MM.1S (cell line): ENCODE measurements at regions not wholly inside any gene's neighbourhood (a gene's known extent, or its start where the extent isn't known, plus 50 kb on each side); places are given as distances from the start of the nearest gene placed in this dataset.

Experiments used
- DNase-seq: peaks from one replicate; pipeline ENCODE4 v3.0.0-alpha.2; 2015
- H2AFZ ChIP-seq: fragments of 300-600 bp; sonication (generic); 2 replicates; pipeline ENCODE4 v1.6.0; 2016; ENCODE audit warnings: antibody characterized with exemption, low read length
- H3F3A ChIP-seq: fragments of 300-600 bp; sonication (generic); 2 replicates; pipeline ENCODE4 v1.6.1; 2016; ENCODE audit warnings: mild to moderate bottlenecking, antibody characterized with exemption, low read length, moderate library complexity, mixed read lengths; ENCODE audit not compliant: insufficient read depth
- H3K27ac ChIP-seq: fragments of 300-600 bp; sonication (generic); 2 replicates; pipeline ENCODE4 v1.5.1; 2016; ENCODE audit warnings: mild to moderate bottlenecking, low read length
- H3K27me3 ChIP-seq: fragments of 300-600 bp; sonication (generic); replicated peaks from 2 replicates; pipeline ENCODE4 v1.6.0; 2016; ENCODE audit warnings: low read length; ENCODE audit not compliant: insufficient read depth
- H3K36me3 ChIP-seq: fragments of 300-600 bp; sonication (generic); replicated peaks from 2 replicates; pipeline ENCODE4 v1.6.1; 2016; ENCODE audit warnings: mild to moderate bottlenecking, low read length, mixed read lengths; ENCODE audit not compliant: insufficient read depth
- H3K4me1 ChIP-seq: fragments of 300-600 bp; sonication (generic); 2 replicates; pipeline ENCODE4 v1.6.1; 2016; ENCODE audit warnings: low read length, mixed read lengths
- H3K4me2 ChIP-seq: fragments of 300-600 bp; sonication (generic); 2 replicates; pipeline ENCODE4 v1.6.0; 2016; ENCODE audit warnings: low read depth, low read length
- H3K4me3 ChIP-seq: fragments of 300-600 bp; sonication (generic); 2 replicates; pipeline ENCODE4 v1.5.1; 2016; ENCODE audit warnings: low read length, mixed read lengths
- H3K79me2 ChIP-seq: fragments of 300-600 bp; sonication (generic); 2 replicates; pipeline ENCODE4 v1.6.1; 2016; ENCODE audit warnings: mixed run types, low read length, mixed read lengths
- H3K9ac ChIP-seq: fragments of 300-600 bp; sonication (generic); 2 replicates; pipeline ENCODE4 v1.6.1; 2016; ENCODE audit warnings: low read length, mixed read lengths
- H3K9me2 ChIP-seq: fragments of 300-600 bp; sonication (generic); replicated peaks from 2 replicates; pipeline ENCODE4 v1.6.1; 2016; ENCODE audit warnings: mild to moderate bottlenecking, low read length, mixed read lengths; ENCODE audit not compliant: insufficient read depth
- H3K9me3 ChIP-seq: fragments of 300-600 bp; sonication (generic); replicated peaks from 2 replicates; pipeline ENCODE4 v1.6.1; 2016; ENCODE audit warnings: mild to moderate bottlenecking, low read length, mixed read lengths; ENCODE audit not compliant: insufficient read depth
- H4K20me1 ChIP-seq: fragments of 300-600 bp; sonication (generic); 2 replicates; pipeline ENCODE4 v1.6.1; 2016; ENCODE audit warnings: mild to moderate bottlenecking, low read length, moderate library complexity, mixed read lengths; ENCODE audit not compliant: insufficient read depth
- EZH2 ChIP-seq: fragments of 300-600 bp; sonication (generic); optimal IDR thresholded peaks from 2 replicates; pipeline ENCODE3; 2017; ENCODE audit warnings: low read depth, mild to moderate bottlenecking, antibody characterized with exemption, low read length, mixed read lengths
- EZH2phosphoT487 ChIP-seq: fragments of 300-600 bp; sonication (generic); IDR thresholded peaks from 2 replicates; pipeline ENCODE4 v1.6.1; 2018; ENCODE audit warnings: antibody characterized with exemption, low read length
- TF ChIP-seq, protein P1 (sequence below): fragments of 300-600 bp; sonication (generic); IDR thresholded peaks from 2 replicates; pipeline ENCODE4 v1.5.1; 2016; ENCODE audit warnings: antibody characterized with exemption, low read length, mixed read lengths

DNA sequence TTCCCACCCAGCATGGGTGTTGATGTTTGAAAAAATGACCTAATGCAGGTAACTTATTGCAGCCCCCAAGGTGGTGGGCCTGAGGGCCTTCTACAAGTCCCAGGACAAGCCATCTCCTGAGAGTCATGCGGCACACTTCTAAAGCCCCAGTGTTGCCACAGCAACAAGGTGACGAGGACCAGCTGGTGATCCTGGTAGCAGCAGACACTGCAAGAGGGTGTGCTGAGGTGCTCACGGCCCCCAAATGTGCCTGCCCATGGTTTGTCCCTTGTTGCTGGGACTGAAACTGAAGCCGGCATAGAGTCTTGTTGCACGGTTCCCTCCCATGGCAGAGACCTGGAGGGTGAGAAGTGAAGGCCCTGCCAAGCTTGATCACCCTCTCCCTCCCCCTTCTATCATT lies 333.2 kb upstream of the MGMT start:
- H3K9ac ChIP-seq, result no peak overlapping the region
- no peaks in the 10 kb centered on the region for H3F3A ChIP-seq
- no peaks in the 10 kb centered on the region for H3K9me3 ChIP-seq
- H3K4me3 ChIP-seq, result no peak overlapping the region
- H3K4me2 ChIP-seq, result no peak overlapping the region
- H3K79me2 ChIP-seq, result no peaks in the 10 kb centered on the region
- no peaks in the 10 kb centered on the region for H3K4me1 ChIP-seq
- TF ChIP-seq, protein P1, sequence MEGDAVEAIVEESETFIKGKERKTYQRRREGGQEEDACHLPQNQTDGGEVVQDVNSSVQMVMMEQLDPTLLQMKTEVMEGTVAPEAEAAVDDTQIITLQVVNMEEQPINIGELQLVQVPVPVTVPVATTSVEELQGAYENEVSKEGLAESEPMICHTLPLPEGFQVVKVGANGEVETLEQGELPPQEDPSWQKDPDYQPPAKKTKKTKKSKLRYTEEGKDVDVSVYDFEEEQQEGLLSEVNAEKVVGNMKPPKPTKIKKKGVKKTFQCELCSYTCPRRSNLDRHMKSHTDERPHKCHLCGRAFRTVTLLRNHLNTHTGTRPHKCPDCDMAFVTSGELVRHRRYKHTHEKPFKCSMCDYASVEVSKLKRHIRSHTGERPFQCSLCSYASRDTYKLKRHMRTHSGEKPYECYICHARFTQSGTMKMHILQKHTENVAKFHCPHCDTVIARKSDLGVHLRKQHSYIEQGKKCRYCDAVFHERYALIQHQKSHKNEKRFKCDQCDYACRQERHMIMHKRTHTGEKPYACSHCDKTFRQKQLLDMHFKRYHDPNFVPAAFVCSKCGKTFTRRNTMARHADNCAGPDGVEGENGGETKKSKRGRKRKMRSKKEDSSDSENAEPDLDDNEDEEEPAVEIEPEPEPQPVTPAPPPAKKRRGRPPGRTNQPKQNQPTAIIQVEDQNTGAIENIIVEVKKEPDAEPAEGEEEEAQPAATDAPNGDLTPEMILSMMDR, result no peak
- no peak for TF ChIP-seq EZH2
- no peak for TF ChIP-seq EZH2phosphoT487
- H3K27ac ChIP-seq, result no peak overlapping the region
- no peak for DNase-seq
- no peaks in the 10 kb centered on the region for H3K9me2 ChIP-seq
- H2AFZ ChIP-seq, result no peak overlapping the region
- H3K27me3 ChIP-seq, result no peaks in the 10 kb centered on the region
- H4K20me1 ChIP-seq, result no peaks in the 10 kb centered on the region
- no peaks in the 10 kb centered on the region for H3K36me3 ChIP-seq

DNA sequence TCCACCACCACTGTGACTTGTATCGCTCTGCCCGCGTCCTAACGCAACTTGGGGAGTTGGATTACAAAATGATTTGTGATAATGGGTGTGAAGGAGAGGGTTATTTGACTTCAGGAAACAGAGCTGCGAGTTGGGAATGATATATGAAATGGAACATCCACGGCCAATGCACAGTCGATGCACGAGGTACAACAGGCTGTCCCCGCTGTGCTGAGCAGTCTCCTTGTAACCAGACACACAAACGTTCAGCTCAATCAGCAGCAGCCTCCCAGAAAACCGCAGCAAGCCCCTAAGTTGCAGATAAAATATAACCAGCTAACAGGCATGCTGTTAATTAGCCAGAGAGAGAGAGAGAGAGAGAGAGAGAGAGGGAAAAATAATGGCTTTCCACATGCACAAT lies 332.7 kb upstream of the MGMT start:
- H3K27ac ChIP-seq, result no peak overlapping the region
- no peaks in the 10 kb centered on the region for H3K9me3 ChIP-seq
- no peaks in the 10 kb centered on the region for H3K36me3 ChIP-seq
- H2AFZ ChIP-seq, result no peak overlapping the region
- no peaks in the 10 kb centered on the region for H3K79me2 ChIP-seq
- H3K4me2 ChIP-seq, result no peak overlapping the region
- H3K27me3 ChIP-seq, result no peaks in the 10 kb centered on the region
- DNase-seq, result no peak
- H4K20me1 ChIP-seq, result no peaks in the 10 kb centered on the region
- H3K4me3 ChIP-seq, result no peak overlapping the region
- H3K9me2 ChIP-seq, result no peaks in the 10 kb centered on the region
- TF ChIP-seq EZH2phosphoT487 (no peak), EZH2 (no peak)
- TF ChIP-seq, protein P1, result no peak
- H3K4me1 ChIP-seq, result no peaks in the 10 kb centered on the region
- no peaks in the 10 kb centered on the region for H3F3A ChIP-seq
- no peak overlapping the region for H3K9ac ChIP-seq

DNA sequence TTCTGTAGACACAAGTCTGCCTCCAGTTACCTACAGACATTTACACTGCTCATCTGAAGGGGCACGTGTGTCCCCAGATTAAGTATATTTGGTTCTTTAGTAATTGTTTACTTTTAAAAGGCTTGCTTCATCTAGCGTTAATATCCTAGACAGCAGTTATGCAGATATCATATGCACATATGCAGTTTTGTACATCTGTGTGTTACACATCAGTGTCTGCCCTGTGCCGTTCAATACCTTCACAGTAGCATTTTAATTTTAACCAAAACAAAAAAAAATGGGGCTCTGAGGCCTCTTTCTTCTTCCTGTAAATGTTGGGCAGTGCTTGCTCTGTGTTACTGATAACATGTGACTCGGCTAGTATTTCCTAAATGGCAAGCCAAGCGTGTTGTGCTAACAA lies 331.4 kb upstream of the MGMT start:
- Histone ChIP-seq H4K20me1 (no peaks in the 10 kb centered on the region), H3K9me3 (no peaks in the 10 kb centered on the region), H3K27ac (no peak overlapping the region), H3K79me2 (no peaks in the 10 kb centered on the region), H3F3A (no peaks in the 10 kb centered on the region), H3K9me2 (no peaks in the 10 kb centered on the region), H3K4me3 (no peak overlapping the region), H2AFZ (no peak overlapping the region), H3K27me3 (no peaks in the 10 kb centered on the region), H3K36me3 (no peaks in the 10 kb centered on the region), H3K9ac (no peak overlapping the region), H3K4me2 (no peak overlapping the region), H3K4me1 (no peaks in the 10 kb centered on the region)
- TF ChIP-seq EZH2phosphoT487, result no peak
- no peak for TF ChIP-seq EZH2
- no peak for DNase-seq

DNA sequence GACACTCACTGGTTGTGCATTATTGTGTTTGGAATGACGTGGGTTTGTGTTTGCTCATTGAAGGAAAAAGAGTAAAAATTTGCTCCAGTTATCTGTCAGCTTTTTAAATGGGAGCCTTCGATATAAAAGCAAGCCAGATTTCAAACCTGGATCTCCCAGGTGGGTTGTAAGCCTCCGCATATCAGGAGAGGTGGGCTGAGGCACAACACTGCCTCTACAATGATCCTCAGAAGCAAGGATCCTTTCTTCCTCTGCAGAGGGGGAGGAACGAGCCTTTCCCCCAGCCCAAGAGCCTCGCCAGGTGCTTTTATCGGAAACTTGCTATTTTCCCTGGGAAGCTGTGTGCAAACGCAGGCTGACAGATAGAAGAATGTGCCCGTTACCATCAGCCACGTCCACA lies 331.0 kb upstream of the MGMT start:
- Histone ChIP-seq H3F3A (no peaks in the 10 kb centered on the region), H3K9me3 (no peaks in the 10 kb centered on the region), H3K9ac (no peak overlapping the region), H3K27ac (no peak overlapping the region), H3K27me3 (no peaks in the 10 kb centered on the region), H3K36me3 (no peaks in the 10 kb centered on the region), H3K4me1 (no peaks in the 10 kb centered on the region), H2AFZ (no peak overlapping the region), H4K20me1 (no peaks in the 10 kb centered on the region), H3K79me2 (no peaks in the 10 kb centered on the region), H3K9me2 (no peaks in the 10 kb centered on the region), H3K4me3 (no peak overlapping the region), H3K4me2 (no peak overlapping the region)
- DNase-seq, result no peak
- TF ChIP-seq, protein P1, result no peak
- no peak for TF ChIP-seq EZH2
- no peak for TF ChIP-seq EZH2phosphoT487
